ENCODE measurements at regions not wholly inside any gene's neighbourhood (a gene's known extent, or its start where the extent isn't known, plus 50 kb on each side); places are given as distances from the start of the nearest gene placed in this dataset.

- TF ChIP-seq CTCF (IDR thresholded peaks at IDR 0.05) (no peak), POLR2A (IDR thresholded peaks at IDR 0.05) (no peak)
Measured at GRCh38 chr5:166433679-166434078, 1857.8 kb upstream of the WWC1 start.

Measured in thyroid gland (tissue), 4 donors.